ENCODE measurements at regions not wholly inside any gene's neighbourhood (a gene's known extent, or its start where the extent isn't known, plus 50 kb on each side); places are given as distances from the start of the nearest gene placed in this dataset.

GRCh38 chr4:13306356-13306755 is 177.8 kb downstream of the RAB28 start:
- Histone ChIP-seq H4K20me1 (ENCODE audit: control insufficient read depth, extremely low read depth, insufficient read depth, low read length) (no peaks in the 10 kb centered on the region), H3K9ac (ENCODE audit: control insufficient read depth, extremely low read depth, insufficient read depth, low read length) (no peak overlapping the region), H3K79me2 (ENCODE audit: control insufficient read depth, insufficient read depth, low read length) (no peaks in the 10 kb centered on the region), H3K9me1 (ENCODE audit: control insufficient read depth, extremely low read depth, insufficient read depth, low read length) (no peaks in the 10 kb centered on the region), H3K4me3 (ENCODE audit: control insufficient read depth in 2 of 3, extremely low read depth in 1 of 3, insufficient read depth in 2 of 3, low read depth in 1 of 3, low read length in 3 of 3) (no peak overlapping the region), H3K27ac (ENCODE audit: control insufficient read depth, insufficient read depth, low read length) (no peak overlapping the region), H3K27me3 (ENCODE audit: control insufficient read depth, extremely low read depth, insufficient read depth, low read length) (no peaks in the 10 kb centered on the region), H3K36me3 (ENCODE audit: control insufficient read depth in 2 of 2, extremely low read depth in 1 of 2, insufficient read depth in 2 of 2, low read length in 2 of 2) (no peaks in the 10 kb centered on the region), H3K4me2 (ENCODE audit: control insufficient read depth, extremely low read depth, insufficient read depth, low read depth, low read length) (no peak overlapping the region), H3K9me3 (ENCODE audit: control insufficient read depth, low read depth, low read length) (no peaks in the 10 kb centered on the region), H3K4me1 (ENCODE audit: control insufficient read depth, extremely low read depth, insufficient read depth, low read length) (no peaks in the 10 kb centered on the region), H2AFZ (ENCODE audit: control insufficient read depth, low read length) (no peak overlapping the region)
- no peak for FAIRE-seq
- TF ChIP-seq EZH2 (IDR thresholded peaks at IDR 0.05; ENCODE audit: low read length) (no peak), CTCF (optimal IDR thresholded peaks at IDR 0.05 in 1 of 3, IDR thresholded peaks at IDR 0.05 in 1 of 3, conservative IDR thresholded peaks at IDR 0.05 in 1 of 3; ENCODE audit: extremely low read depth in 1 of 3, insufficient read depth in 2 of 3, low read length in 3 of 3) (no peak)
- no peak for DNase-seq (ENCODE audit: low read depth, low spot score)
- dilution Hi-C loops (cut with MboI; ENCODE audit: extremely low pct_ligation_motif_present, low sequenced_read_pairs), result no loop called here

DNA sequence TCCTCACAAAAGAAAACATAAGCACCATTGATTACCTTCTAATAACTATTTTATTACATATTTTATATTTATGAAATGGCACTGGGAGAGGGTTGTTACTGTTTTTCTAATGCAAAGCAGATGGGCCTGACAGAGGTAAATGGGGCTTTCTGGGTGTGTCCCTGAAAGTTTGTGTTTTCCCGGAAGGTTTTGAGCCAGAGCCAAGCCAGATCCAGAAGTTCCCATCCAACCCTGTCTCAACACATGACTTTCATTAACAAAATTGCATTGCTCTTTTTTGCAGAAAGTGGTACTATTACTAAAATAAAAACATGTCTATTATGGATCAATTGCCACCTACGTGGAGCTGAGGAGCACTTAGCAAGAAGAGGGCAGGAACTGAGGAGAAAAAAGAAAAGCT is 181.3 kb downstream of the RAB28 start:
- Histone ChIP-seq H3K9ac (ENCODE audit: control insufficient read depth, extremely low read depth, insufficient read depth, low read length) (no peak overlapping the region), H4K20me1 (ENCODE audit: control insufficient read depth, extremely low read depth, insufficient read depth, low read length) (no peaks in the 10 kb centered on the region), H3K9me1 (ENCODE audit: control insufficient read depth, extremely low read depth, insufficient read depth, low read length) (no peaks in the 10 kb centered on the region), H3K4me3 (ENCODE audit: control insufficient read depth in 2 of 3, extremely low read depth in 1 of 3, insufficient read depth in 2 of 3, low read depth in 1 of 3, low read length in 3 of 3) (no peak overlapping the region), H3K27ac (ENCODE audit: control insufficient read depth, insufficient read depth, low read length) (no peak overlapping the region), H3K79me2 (ENCODE audit: control insufficient read depth, insufficient read depth, low read length) (no peaks in the 10 kb centered on the region), H3K27me3 (ENCODE audit: control insufficient read depth, extremely low read depth, insufficient read depth, low read length) (no peaks in the 10 kb centered on the region), H3K9me3 (ENCODE audit: control insufficient read depth, low read depth, low read length) (no peaks in the 10 kb centered on the region), H3K4me2 (ENCODE audit: control insufficient read depth, extremely low read depth, insufficient read depth, low read depth, low read length) (no peak overlapping the region), H2AFZ (ENCODE audit: control insufficient read depth, low read length) (no peak overlapping the region), H3K36me3 (ENCODE audit: control insufficient read depth in 2 of 2, extremely low read depth in 1 of 2, insufficient read depth in 2 of 2, low read length in 2 of 2) (no peaks in the 10 kb centered on the region), H3K4me1 (ENCODE audit: control insufficient read depth, extremely low read depth, insufficient read depth, low read length) (no peaks in the 10 kb centered on the region)
- FAIRE-seq, result no peak
- DNase-seq (ENCODE audit: low read depth, low spot score), result no peak
- TF ChIP-seq EZH2 (IDR thresholded peaks at IDR 0.05; ENCODE audit: low read length), result no peak
- no peak for TF ChIP-seq CTCF (optimal IDR thresholded peaks at IDR 0.05 in 1 of 3, IDR thresholded peaks at IDR 0.05 in 1 of 3, conservative IDR thresholded peaks at IDR 0.05 in 1 of 3; ENCODE audit: extremely low read depth in 1 of 3, insufficient read depth in 2 of 3, low read length in 3 of 3)
- dilution Hi-C loops (cut with MboI; ENCODE audit: extremely low pct_ligation_motif_present, low sequenced_read_pairs), result no loop called here

Measured in keratinocyte (primary cell).